Stomach (tissue), 4 donors: ENCODE measurements at regions not wholly inside any gene's neighbourhood (a gene's known extent, or its start where the extent isn't known, plus 50 kb on each side); places are given as distances from the start of the nearest gene placed in this dataset.

Source experiments
- POLR2A ChIP-seq, 4 donors: fragments of 450-650 bp; IDR thresholded peaks; one replicate each; pipeline ENCODE4 v1.6.1; 2016; ENCODE audit warnings: antibody characterized with exemption in 4 of 4, control low read depth in 2 of 4, mild to moderate bottlenecking in 1 of 4, moderate library complexity in 1 of 4
- TF ChIP-seq, protein P1 (sequence below), 7 experiments: fragments of 450-650 bp in 4 of 7; fragments of 200-600 bp in 3 of 7; sonication (generic) in 3 of 7; IDR thresholded peaks; one replicate each; pipeline ENCODE4 v1.5.1; 2016 to 2019; ENCODE audit warnings: antibody characterized with exemption in 7 of 7, control low read depth in 2 of 7, mild to moderate bottlenecking in 1 of 7

DNA sequence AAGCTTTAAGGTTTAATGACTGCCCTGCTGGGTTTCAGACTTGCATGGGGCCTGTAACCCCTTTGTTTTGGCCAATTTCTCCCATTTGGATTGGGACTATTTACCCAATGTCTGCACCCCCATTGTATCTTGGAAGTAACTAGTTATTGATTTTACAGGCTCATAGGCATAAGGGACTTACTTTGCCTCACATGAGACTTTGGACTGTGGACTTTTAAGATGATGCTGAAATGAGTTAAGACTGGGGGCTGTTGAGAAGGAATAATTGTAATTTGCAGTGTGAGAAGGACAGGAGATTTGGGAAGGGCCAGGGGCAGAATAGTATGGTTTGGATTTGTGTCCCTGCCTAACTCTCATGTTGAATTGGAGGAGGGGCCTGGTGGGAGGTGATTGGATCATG is 260.7 kb downstream of the SNCA start:
- TF ChIP-seq, protein P1, sequence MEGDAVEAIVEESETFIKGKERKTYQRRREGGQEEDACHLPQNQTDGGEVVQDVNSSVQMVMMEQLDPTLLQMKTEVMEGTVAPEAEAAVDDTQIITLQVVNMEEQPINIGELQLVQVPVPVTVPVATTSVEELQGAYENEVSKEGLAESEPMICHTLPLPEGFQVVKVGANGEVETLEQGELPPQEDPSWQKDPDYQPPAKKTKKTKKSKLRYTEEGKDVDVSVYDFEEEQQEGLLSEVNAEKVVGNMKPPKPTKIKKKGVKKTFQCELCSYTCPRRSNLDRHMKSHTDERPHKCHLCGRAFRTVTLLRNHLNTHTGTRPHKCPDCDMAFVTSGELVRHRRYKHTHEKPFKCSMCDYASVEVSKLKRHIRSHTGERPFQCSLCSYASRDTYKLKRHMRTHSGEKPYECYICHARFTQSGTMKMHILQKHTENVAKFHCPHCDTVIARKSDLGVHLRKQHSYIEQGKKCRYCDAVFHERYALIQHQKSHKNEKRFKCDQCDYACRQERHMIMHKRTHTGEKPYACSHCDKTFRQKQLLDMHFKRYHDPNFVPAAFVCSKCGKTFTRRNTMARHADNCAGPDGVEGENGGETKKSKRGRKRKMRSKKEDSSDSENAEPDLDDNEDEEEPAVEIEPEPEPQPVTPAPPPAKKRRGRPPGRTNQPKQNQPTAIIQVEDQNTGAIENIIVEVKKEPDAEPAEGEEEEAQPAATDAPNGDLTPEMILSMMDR (IDR thresholded peaks at IDR 0.05), result no peak
- no peak for TF ChIP-seq POLR2A (IDR thresholded peaks at IDR 0.05)
